K562 (cell line): ENCODE measurements at regions not wholly inside any gene's neighbourhood (a gene's known extent, or its start where the extent isn't known, plus 50 kb on each side); places are given as distances from the start of the nearest gene placed in this dataset.

Experiments
- CTCF ChIP-seq, 3 experiments: IDR thresholded peaks in 2 of 3; conservative IDR thresholded peaks in 1 of 3; 2 replicates each; pipeline ENCODE4 v1.5.1; 2011 to 2012; ENCODE audit warnings: low read length in 3 of 3, mild to moderate bottlenecking in 3 of 3, control low read depth in 2 of 3, improper control_type of control experiment in 1 of 3, inconsistent platforms in 1 of 3, low read depth in 1 of 3, mixed read lengths in 1 of 3, moderate library complexity in 1 of 3; ENCODE audit not compliant: insufficient read depth in 2 of 3
- DLX4 ChIP-seq: fragments of 250-450 bp; sonication (Bioruptor Pico); IDR thresholded peaks from 2 replicates; pipeline ENCODE4 v1.6.1; 2021; ENCODE audit warnings: mild to moderate bottlenecking
- HNRNPL ChIP-seq: fragments of 200-400 bp; formaldehyde crosslinking; IDR thresholded peaks from 2 replicates; pipeline ENCODE4 v1.6.1; 2017; ENCODE audit warnings: low read depth, mild to moderate bottlenecking, low read length
- PATZ1 ChIP-seq: fragments of 250-450 bp; sonication (Bioruptor Pico); IDR thresholded peaks from 2 replicates; pipeline ENCODE4 v1.5.0; 2020; ENCODE audit warnings: mild to moderate bottlenecking, borderline replicate concordance
- TCF7 ChIP-seq: sonication (generic); IDR thresholded peaks from 2 replicates; pipeline ENCODE4 v1.6.1; 2016; ENCODE audit warnings: antibody characterized with exemption, borderline replicate concordance
- ZNF318 ChIP-seq, 2 experiments: fragments of 450-650 bp; IDR thresholded peaks; 2 replicates each; pipeline ENCODE4 v1.6.1; 2016; ENCODE audit warnings: mild to moderate bottlenecking in 2 of 2, borderline replicate concordance in 1 of 2, low read depth in 1 of 2, moderate library complexity in 1 of 2

GRCh38 chr2:146785101-146785500, 1059.7 kb upstream of the ACVR2A start (continued):
- TF ChIP-seq CTCF (IDR thresholded peaks at IDR 0.05 in 2 of 3, conservative IDR thresholded peaks at IDR 0.05 in 1 of 3; ENCODE audit: insufficient read depth in 2 of 3, low read depth in 1 of 3, low read length in 3 of 3): no peak
- no peak for TF ChIP-seq HNRNPL
- TF ChIP-seq ZNF318 (IDR thresholded peaks at IDR 0.05; ENCODE audit: borderline replicate concordance in 1 of 2, low read depth in 1 of 2): no peak
- no peak for TF ChIP-seq DLX4 (CRISPR knock-in tag)
- TF ChIP-seq PATZ1: no peak
- TF ChIP-seq TCF7: no peak
